Neuron (in vitro differentiated cells): ENCODE measurements at regions not wholly inside any gene's neighbourhood (a gene's known extent, or its start where the extent isn't known, plus 50 kb on each side); places are given as distances from the start of the nearest gene placed in this dataset.

Experiments
- H2AFZ ChIP-seq: one replicate; pipeline ENCODE4 v1.6.1; 2013; ENCODE audit warnings: low read depth, mild to moderate bottlenecking, inconsistent platforms, low read length, moderate library complexity
- H3K27me3 ChIP-seq: one replicate; pipeline ENCODE4 v1.6.1; 2013; ENCODE audit warnings: low read length; ENCODE audit not compliant: insufficient read depth
- H3K36me3 ChIP-seq: one replicate; pipeline ENCODE4 v1.6.1; 2013; ENCODE audit warnings: low read length; ENCODE audit not compliant: insufficient read depth
- H3K4me1 ChIP-seq: one replicate; pipeline ENCODE4 v1.6.1; 2013; ENCODE audit warnings: low read length; ENCODE audit not compliant: insufficient read depth
- H3K4me3 ChIP-seq: 2 replicates; pipeline ENCODE4 v1.5.1; 2013; ENCODE audit warnings: mild to moderate bottlenecking, low read length, moderate library complexity
- H3K9me3 ChIP-seq: one replicate; pipeline ENCODE4 v1.6.1; 2013; ENCODE audit warnings: low read length

DNA sequence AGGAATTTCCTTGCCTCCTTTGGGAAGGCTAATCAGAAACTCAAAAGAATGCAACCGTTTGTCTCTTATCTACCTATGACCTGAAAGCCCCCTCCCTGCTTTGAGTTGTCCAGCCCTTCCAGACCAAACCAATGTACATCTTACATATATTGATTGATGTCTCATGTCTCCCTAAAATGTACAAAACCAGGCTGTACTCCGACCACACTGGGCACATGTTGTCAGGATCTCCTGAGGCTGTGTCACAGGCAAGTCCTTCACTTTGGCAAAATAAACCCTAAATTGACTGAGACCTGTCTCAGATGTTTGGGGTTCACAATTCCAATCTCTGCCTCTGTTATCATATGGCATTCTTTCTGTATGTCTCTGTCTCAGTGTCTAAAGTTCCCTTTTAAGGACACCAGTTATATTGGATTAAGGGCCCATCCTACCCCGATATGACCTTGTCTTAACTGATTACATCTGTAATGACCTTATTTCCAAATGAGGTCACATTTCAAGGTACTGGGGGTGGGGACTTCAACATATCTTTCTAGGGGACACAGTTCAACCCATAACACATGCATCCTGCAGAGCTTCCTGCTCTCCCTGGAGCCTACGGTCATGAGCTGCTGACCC is 513.5 kb upstream of the JARID2 start:
- H3K27me3 ChIP-seq, result peaks cover 6% of the 10 kb centered on the region
- H2AFZ ChIP-seq, result no peak overlapping the region
- no peaks in the 10 kb centered on the region for H3K36me3 ChIP-seq
- H3K4me1 ChIP-seq, result peaks cover 24% of the 10 kb centered on the region
- H3K9me3 ChIP-seq, result peaks cover 2% of the 10 kb centered on the region
- no peak overlapping the region for H3K4me3 ChIP-seq

DNA sequence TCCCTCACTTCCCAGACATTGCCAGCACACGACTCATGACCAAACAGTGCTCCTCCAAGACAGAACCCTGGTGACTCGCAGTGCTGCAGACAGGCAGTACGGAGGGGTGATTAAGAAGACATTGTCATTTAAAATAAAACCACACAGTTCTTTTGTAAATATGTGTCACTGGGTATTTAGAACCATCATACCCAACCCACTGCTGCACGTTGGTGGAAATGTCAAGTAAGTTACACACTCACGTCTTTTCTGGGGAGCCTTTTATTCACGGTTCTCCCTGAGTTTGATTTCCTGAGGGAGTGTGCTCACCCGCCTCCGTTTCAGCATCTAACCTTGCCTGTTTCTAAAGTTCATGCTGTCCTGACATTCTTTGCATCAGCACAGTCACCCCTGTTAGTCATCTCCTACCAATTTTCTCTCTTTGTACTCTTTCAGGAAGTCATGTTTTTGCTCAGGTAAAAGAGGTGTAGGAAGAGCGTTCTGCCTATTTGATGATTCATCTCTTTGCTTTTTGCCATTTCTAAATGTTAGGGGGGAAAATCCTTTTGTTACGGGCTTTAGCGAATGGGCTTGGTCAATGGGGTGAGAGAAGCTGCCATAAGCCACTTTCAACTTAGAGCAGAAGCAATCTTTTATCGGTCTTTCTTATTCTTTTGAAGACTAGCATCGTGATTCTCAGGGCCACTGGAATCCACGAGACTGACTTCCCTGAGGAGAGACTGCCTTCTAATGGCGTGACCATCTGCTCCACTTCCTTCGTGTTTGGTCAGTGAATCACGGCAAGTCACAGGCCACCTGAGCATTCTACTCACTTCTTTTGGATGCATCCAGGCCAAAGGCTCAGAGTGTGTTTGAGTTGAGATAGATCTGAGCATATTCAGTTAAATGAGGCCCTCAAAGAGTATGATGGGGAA is 512.8 kb upstream of the JARID2 start:
- H3K9me3 ChIP-seq, result peaks cover 2% of the 10 kb centered on the region
- H3K27me3 ChIP-seq, result peaks cover 6% of the 10 kb centered on the region
- no peak overlapping the region for H3K4me3 ChIP-seq
- H2AFZ ChIP-seq, result no peak overlapping the region
- peaks cover 23% of the 10 kb centered on the region for H3K4me1 ChIP-seq
- H3K36me3 ChIP-seq, result no peaks in the 10 kb centered on the region

DNA sequence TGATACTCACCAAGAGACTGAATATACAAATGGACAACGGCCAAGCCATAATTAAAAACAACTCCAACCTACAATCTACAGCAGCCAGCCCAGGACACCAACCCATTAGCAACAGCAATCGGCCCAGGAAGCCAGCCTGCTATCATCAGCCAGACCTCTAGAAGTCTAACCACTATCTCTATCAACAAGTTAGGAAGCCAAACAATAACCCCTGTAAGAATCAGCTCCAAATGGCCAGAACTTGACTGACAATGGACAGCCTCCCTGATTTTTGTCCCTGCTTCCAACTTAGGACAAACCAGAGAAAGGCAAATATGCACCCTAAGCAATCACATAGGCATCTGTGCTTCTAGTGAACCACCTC is 511.8 kb upstream of the JARID2 start:
- Histone ChIP-seq H3K36me3 (no peaks in the 10 kb centered on the region), H3K4me3 (no peak overlapping the region), H3K9me3 (peaks cover 2% of the 10 kb centered on the region), H3K4me1 (peaks cover 13% of the 10 kb centered on the region), H3K27me3 (peaks cover 10% of the 10 kb centered on the region), H2AFZ (no peak overlapping the region)

DNA sequence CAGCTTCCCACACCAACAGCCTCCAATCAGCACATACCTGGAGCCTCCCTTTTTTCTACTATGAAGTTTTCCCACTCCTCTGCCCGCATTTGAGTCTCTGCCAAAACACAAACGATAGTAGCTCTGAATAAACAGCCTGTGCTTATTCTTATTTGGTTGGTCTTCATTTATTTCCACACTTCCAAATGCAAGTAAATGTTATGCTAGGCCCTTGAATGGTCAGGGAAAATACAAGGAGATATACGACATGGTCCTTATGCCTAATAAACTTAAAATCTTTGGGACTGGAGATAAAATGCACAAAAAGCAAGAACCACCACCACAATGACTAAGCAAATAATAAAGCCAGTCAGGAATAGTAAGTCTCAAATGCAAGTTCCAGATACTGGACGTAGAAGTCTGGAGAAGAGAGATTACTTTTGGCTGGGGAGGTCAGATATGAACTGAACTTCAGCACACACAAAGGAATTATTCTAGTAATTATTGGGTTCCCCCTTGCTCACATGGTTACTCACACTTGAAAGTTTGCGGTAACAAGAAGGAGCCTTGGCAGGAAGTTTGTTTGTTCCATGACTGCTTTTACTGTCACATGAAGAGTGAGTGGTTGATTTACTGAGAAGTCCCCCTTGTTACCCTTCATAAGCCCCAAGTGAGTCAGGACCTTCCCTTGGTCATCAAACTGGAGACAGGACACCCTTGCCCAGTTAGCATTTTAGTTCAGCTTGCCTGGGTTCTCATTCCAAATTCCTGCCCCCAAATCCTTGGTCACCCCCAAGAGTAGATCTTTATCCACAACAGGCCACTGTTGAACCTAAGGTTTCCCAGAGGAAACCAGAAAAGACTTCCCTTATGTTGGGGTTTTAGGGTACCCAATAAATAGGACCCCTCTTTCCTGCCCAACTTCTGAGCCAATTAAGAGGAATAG is 511.2 kb upstream of the JARID2 start:
- peaks cover 7% of the 10 kb centered on the region for H3K4me1 ChIP-seq
- peaks cover 2% of the 10 kb centered on the region for H3K9me3 ChIP-seq
- no peak overlapping the region for H2AFZ ChIP-seq
- H3K4me3 ChIP-seq, result no peak overlapping the region
- H3K27me3 ChIP-seq, result peaks cover 10% of the 10 kb centered on the region
- no peaks in the 10 kb centered on the region for H3K36me3 ChIP-seq

DNA sequence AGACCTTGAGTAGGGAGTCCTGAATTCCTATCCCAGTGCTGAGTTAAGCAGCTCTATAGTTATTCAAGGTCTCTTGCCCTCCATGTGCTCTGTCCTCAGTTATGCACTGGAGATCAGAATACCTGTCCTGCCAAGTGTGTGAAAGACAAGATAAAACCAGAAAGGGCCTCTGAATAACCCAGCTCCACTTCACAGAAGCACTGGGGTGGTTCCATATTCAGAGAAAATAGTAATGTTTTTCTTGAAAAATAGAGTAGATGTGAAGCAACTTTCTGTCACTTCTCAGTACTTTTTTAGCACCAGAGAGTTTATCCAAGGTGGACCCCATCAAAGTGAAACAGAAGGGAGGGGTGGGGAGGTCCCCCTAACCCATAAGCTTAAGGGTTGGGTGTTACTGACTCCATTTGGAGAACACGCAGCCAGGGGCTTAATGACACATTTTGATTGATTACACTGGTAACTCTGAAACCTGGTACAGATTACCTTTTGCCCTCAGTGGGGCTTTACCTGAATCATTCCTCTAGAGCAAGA is 509.8 kb upstream of the JARID2 start:
- H3K27me3 ChIP-seq, result peaks cover 6% of the 10 kb centered on the region
- no peak overlapping the region for H2AFZ ChIP-seq
- H3K4me3 ChIP-seq, result no peak overlapping the region
- H3K4me1 ChIP-seq, result peaks cover 4% of the 10 kb centered on the region
- H3K9me3 ChIP-seq, result peaks cover 2% of the 10 kb centered on the region
- no peaks in the 10 kb centered on the region for H3K36me3 ChIP-seq

DNA sequence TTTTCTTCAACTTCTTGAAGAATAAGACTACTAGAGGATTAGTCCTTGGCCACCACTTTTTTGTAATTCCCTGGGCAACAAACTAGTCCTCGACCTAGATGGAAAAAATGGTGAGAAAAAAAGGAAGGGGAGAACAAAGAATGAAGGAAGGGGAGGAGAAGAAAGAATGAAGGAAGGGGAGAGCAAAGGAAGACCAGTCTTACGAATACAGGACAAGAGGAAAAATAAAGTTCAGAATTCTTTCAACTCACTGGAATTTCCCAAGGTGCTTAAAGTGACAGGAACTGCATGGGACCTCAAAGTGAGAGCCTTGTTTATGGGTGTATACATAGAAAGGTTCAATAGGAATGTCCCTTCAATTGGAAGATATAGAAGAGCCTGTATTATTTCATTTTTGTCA is 509.3 kb upstream of the JARID2 start:
- no peak overlapping the region for H2AFZ ChIP-seq
- peaks cover 4% of the 10 kb centered on the region for H3K4me1 ChIP-seq
- peaks cover 6% of the 10 kb centered on the region for H3K27me3 ChIP-seq
- no peaks in the 10 kb centered on the region for H3K9me3 ChIP-seq
- no peaks in the 10 kb centered on the region for H3K36me3 ChIP-seq
- H3K4me3 ChIP-seq, result no peak overlapping the region

DNA sequence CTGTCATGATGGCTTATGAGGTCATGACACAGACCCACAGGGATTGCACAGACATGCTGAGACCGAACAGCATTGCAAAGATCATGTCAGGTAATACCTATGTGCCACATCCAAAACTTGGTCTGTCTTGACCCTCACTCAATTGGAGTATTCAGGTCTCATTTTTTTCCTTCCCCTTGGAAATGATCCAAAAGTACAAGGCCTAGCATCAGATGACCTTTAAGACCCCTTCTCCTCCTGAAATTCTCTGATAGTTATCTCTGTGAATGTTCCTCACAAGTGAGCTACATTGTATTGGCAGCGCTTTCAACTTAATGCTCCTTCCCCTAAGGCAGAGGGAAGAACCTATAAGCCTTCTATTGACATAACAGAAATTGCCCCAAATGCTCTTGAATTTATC is 507.4 kb upstream of the JARID2 start:
- peaks cover 3% of the 10 kb centered on the region for H3K27me3 ChIP-seq
- no peaks in the 10 kb centered on the region for H3K36me3 ChIP-seq
- no peak overlapping the region for H2AFZ ChIP-seq
- H3K4me1 ChIP-seq, result no peaks in the 10 kb centered on the region
- no peaks in the 10 kb centered on the region for H3K9me3 ChIP-seq
- H3K4me3 ChIP-seq, result no peak overlapping the region

DNA sequence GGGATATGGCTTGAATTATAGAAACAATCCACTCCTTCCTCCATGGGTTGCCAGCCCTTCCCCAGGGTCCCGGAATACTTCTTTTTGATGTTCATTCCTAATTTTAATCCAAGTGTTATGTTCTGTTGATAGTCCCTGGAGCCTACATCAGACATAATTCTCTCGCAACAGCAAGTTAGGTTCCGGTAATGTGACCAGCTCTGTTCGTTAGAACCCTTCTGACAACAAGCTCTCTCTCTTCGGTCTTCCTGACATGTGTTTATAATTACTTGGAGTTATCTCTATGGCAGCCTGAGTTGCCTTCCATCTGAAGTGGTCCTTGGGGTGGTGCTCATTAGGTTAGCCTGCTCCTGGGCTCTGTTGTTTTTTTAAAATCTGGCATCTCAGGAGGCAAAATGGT is 506.9 kb upstream of the JARID2 start:
- Histone ChIP-seq H2AFZ (no peak overlapping the region), H3K4me3 (no peak overlapping the region), H3K27me3 (peaks cover 3% of the 10 kb centered on the region), H3K9me3 (no peaks in the 10 kb centered on the region), H3K36me3 (no peaks in the 10 kb centered on the region), H3K4me1 (no peaks in the 10 kb centered on the region)

DNA sequence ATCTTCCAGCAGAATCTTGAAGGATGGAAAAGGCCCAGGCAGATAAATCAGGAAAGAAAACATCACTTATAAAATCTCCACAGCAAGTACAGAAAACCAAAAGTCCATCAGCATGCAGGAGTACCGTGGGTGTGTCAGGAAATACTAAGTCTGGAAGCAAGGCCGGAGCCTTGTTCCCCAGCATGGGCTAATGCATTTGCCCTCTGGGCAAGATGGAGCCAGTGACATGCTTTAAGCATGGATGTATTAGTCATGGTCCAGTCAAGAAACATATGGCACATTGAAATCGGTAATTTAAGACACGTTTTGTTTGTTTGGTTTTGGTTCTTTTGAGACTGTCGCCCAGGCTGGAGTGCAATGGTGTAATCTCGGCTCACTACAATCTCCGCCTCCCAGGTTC is 506.0 kb upstream of the JARID2 start:
- no peaks in the 10 kb centered on the region for H3K9me3 ChIP-seq
- no peak overlapping the region for H2AFZ ChIP-seq
- no peak overlapping the region for H3K4me3 ChIP-seq
- H3K4me1 ChIP-seq, result no peaks in the 10 kb centered on the region
- no peaks in the 10 kb centered on the region for H3K36me3 ChIP-seq
- peaks cover 3% of the 10 kb centered on the region for H3K27me3 ChIP-seq

DNA sequence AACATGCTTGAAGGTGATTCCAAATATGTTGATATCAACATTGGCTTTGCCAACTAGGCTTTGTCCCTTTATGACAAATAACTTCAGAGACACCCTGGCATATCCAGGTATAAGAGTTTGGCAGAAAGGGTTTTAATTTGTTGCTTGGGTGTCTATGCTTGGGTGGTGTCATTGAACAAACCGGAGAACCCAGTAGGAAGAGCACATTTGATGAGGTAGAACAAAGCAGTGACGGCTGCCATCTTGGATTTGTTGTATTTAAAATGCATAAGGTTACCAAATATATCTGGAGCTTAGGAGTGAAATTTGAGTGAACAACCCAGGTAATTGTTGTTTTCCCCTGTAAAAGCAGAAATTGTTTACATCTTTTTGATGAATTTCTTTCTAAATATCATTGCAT is 503.7 kb upstream of the JARID2 start:
- H3K9me3 ChIP-seq, result no peaks in the 10 kb centered on the region
- H2AFZ ChIP-seq, result no peak overlapping the region
- no peak overlapping the region for H3K4me3 ChIP-seq
- H3K4me1 ChIP-seq, result no peaks in the 10 kb centered on the region
- H3K27me3 ChIP-seq, result peaks cover 3% of the 10 kb centered on the region
- H3K36me3 ChIP-seq, result no peaks in the 10 kb centered on the region

DNA sequence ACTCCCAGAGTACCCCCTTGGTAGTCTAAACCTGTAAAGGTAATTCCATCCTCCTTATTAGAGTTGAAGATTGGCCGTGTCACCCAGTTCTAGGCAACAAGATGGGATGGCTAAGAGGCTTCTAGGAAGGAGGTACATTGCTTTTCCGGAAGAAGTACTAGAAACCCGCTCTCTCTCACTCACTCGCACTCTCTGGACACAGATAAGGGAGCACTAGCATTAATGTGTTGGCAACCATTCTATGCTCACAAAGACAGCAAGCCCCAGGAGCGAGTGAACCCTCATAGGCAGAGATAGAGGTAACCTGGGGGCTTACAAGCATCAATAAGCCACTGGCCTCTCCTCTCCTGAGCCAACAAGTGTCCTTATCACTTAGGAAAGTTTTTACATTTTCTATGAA is 503.2 kb upstream of the JARID2 start:
- no peaks in the 10 kb centered on the region for H3K9me3 ChIP-seq
- no peak overlapping the region for H3K4me3 ChIP-seq
- H2AFZ ChIP-seq, result no peak overlapping the region
- no peaks in the 10 kb centered on the region for H3K4me1 ChIP-seq
- H3K27me3 ChIP-seq, result peaks cover 3% of the 10 kb centered on the region
- no peaks in the 10 kb centered on the region for H3K36me3 ChIP-seq

DNA sequence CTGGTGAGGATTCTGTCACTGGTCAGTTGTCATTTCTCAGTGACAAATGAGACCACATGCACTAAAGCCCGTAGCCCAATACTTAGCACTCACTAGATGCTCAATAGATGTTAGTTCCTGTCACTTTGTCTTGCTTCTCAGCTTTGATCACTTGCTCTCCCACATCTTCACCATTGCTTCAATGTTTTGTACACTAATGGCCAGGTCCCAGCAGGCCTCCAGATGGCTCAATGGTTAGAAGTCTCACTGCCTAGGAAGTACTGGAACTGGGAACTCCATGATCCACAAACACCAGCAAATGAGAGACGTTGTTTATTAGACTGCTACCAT is 502.8 kb upstream of the JARID2 start:
- Histone ChIP-seq H3K36me3 (no peaks in the 10 kb centered on the region), H3K27me3 (peaks cover 3% of the 10 kb centered on the region), H3K4me3 (no peak overlapping the region), H3K9me3 (no peaks in the 10 kb centered on the region), H2AFZ (no peak overlapping the region), H3K4me1 (no peaks in the 10 kb centered on the region)
